Stimulated activated memory B cell treated with anti-CD40 and anti-IgM and Interleukin-4, amounts not matched to agents 10 μg/mL and 1 μg/mL and 100 μg/mL, for 72 hours (primary cell): ENCODE measurements at regions not wholly inside any gene's neighbourhood (a gene's known extent, or its start where the extent isn't known, plus 50 kb on each side); places are given as distances from the start of the nearest gene placed in this dataset.
A peak's percentile ranks its signal among the peaks of the same experiment; 100 is the strongest.
"Not testable (repeated sequence)": the region's sequence is repeated elsewhere in the genome, so short reads cannot be mapped to it uniquely, and the experiment has no call there.

ENCODE experiments used
- ATAC-seq: fragments of 150-1000 bp; cut with Tn5 transposase; 2 replicates; pipeline ENCODE4 v1.10.0; 2021
- H3K27ac Mint-ChIP-seq: one replicate; pipeline ENCODE4 v1.8.0; 2022; ENCODE audit warnings: mild to moderate bottlenecking, mixed read lengths
- H3K27me3 Mint-ChIP-seq: one replicate; pipeline ENCODE4 v1.8.0; 2022; ENCODE audit warnings: mixed read lengths
- H3K36me3 Mint-ChIP-seq: one replicate; pipeline ENCODE4 v1.8.0; 2022; ENCODE audit warnings: mixed read lengths
- H3K4me1 Mint-ChIP-seq: one replicate; pipeline ENCODE4 v1.8.0; 2022; ENCODE audit warnings: mixed read lengths
- H3K4me3 Mint-ChIP-seq: one replicate; pipeline ENCODE4 v1.8.0; 2022; ENCODE audit warnings: mild to moderate bottlenecking, moderate library complexity, mixed read lengths
- H3K9me3 Mint-ChIP-seq: one replicate; pipeline ENCODE4 v1.8.0; 2022; ENCODE audit warnings: mixed read lengths

DNA sequence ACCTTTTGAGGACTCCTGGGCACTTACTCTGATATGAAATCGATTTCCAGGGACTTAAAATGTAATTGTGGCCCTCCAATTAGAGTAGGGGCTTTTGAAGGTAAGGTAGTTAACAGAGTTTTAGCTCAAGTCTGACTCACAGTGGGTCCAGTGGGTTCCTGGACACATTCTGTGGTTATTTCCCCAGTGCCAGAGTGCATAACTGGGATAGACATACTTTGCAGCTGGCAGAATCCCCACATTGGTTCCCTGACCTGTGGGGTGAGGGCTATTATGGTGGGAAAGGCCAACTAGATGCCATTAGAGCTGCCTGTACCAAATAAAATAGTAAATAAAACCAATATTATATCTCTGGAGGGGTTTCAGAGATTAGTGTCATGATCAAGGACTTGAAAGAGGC lies 243.8 kb upstream of the EPHA7 start:
- Mint-ChIP-seq H3K4me3 (no peak overlapping the region), H3K27ac (no peak overlapping the region), H3K4me1 (no peaks in the 10 kb centered on the region), H3K27me3 (no peaks in the 10 kb centered on the region), H3K9me3 (peaks cover 3% of the 10 kb centered on the region), H3K36me3 (no peaks in the 10 kb centered on the region)
- no peak for ATAC-seq

DNA sequence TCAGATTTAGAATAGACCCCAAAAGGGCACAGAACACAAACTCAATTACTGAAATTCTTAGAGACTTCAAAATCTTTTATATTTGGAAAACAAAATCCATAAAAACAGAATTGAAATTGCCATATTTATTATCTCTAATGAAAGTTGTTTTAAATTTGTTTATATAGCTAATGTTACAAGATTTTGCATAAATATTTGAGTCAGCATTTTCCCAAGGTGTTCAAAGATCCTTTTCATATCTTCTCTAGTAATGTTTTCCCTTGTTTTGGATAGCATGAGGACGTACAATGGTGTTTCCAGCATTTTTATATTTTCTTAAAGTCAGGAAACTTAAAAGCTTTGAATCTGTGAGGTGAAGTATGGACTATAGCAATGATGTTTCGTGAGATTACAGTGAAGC lies 235.2 kb upstream of the EPHA7 start:
- ATAC-seq = no peak
- no peak overlapping the region for H3K27ac Mint-ChIP-seq
- no peaks in the 10 kb centered on the region for H3K4me1 Mint-ChIP-seq
- peaks cover 8% of the 10 kb centered on the region for H3K9me3 Mint-ChIP-seq
- no peaks in the 10 kb centered on the region for H3K36me3 Mint-ChIP-seq
- no peaks in the 10 kb centered on the region for H3K27me3 Mint-ChIP-seq
- no peak overlapping the region for H3K4me3 Mint-ChIP-seq

DNA sequence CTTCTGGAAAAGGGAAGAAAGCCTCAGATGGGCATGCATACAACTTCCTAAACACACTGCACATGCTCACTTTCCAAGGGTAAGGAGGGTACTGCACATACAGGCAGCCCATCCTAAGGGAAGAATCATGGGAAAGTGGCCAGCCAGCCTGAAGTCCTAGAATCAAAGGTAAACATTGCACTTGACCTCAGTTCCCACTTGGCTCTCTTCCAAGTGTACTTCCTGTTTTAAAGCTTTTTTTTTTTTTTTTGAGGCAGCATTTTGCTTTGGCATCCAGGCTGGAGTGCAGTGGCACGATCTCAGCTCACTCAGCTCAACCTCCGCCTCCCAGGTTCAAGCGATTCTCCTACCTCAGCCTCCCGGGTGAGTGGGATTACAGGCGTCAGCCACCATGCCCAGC lies 225.3 kb upstream of the EPHA7 start:
- Mint-ChIP-seq H3K4me3 (no peak overlapping the region), H3K27ac (no peak overlapping the region), H3K4me1 (no peaks in the 10 kb centered on the region), H3K27me3 (no peaks in the 10 kb centered on the region), H3K36me3 (no peaks in the 10 kb centered on the region), H3K9me3 (peaks cover 5% of the 10 kb centered on the region)
- ATAC-seq = no peak

DNA sequence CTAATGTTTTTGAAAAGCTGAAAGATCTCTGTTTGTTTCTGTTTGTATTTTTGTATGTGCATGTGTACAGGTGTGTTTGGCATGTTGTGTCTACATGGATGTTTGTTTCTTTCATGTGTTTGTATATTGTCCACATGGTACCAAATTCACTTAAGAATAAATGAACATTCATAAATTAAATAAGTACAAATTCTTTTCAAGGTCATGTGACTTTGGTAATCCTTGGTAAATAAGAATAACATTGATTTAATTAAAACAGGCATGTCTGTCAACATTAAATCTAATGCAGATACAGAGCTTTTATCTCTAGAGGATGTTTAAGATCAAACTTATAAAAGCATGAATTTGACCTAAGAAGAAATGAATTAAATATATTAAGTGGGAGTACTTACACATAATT lies 219.8 kb upstream of the EPHA7 start:
- no peak overlapping the region for H3K4me3 Mint-ChIP-seq
- peaks cover 5% of the 10 kb centered on the region for H3K9me3 Mint-ChIP-seq
- no peak overlapping the region for H3K27ac Mint-ChIP-seq
- no peaks in the 10 kb centered on the region for H3K27me3 Mint-ChIP-seq
- H3K4me1 Mint-ChIP-seq = no peaks in the 10 kb centered on the region
- ATAC-seq = no peak
- H3K36me3 Mint-ChIP-seq = no peaks in the 10 kb centered on the region

DNA sequence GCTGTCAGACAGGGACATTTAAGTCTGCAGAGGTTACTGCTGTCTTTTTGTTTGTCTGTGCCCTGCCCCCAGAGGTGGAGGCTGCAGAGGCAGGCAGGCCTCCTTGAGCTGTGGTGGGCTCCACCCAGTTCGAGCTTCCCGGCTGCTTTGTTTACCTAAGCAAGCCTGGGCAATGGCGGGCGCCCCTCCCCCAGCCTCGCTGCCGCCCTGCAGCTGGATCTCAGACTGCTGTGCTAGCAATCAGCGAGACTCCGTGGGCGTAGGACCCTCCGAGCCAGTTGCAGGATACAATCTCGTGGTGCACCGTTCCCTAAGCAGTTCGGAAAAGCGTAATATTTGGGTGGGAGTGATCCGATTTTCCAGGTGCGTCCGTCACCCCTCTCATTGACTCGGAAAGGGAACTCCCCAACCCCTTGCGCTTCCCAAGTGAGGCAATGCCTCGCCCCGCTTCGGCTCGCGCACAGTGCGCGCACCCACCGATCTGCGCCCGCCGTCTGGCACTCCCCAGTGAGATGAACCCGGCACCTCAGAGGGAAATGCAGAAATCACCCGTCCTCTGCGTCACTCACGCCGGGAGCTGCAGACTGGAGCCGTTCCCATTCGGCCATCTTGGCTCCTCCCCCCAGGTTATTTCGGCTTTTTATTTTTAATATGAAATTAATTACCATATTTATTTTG lies 217.8 kb upstream of the EPHA7 start:
- not testable (repeated sequence) for H3K4me1 Mint-ChIP-seq, H3K27ac Mint-ChIP-seq, H3K27me3 Mint-ChIP-seq, H3K36me3 Mint-ChIP-seq, ATAC-seq, H3K9me3 Mint-ChIP-seq, H3K4me3 Mint-ChIP-seq

DNA sequence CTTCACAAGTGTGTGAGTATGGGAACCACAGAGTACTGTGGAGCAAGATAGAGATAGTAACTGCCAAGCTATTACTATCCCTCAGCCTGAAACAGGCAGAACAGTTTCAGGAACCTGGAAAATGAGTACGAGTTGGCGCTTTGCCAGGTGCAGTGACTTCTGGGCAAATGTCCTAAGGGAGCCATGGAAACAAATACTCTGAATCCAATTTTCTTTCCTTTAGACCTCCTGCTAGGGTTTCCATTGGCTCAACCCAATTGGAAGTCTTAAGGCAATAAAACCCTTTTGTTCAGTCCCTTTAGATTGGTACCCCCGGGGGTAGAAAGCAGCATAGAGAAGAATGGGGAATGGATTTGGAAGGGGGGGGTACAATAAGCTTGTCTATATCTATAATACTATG lies 205.0 kb upstream of the EPHA7 start:
- no peaks in the 10 kb centered on the region for H3K4me1 Mint-ChIP-seq
- no peaks in the 10 kb centered on the region for H3K36me3 Mint-ChIP-seq
- H3K4me3 Mint-ChIP-seq = no peak overlapping the region
- no peaks in the 10 kb centered on the region for H3K27me3 Mint-ChIP-seq
- H3K9me3 Mint-ChIP-seq = peaks cover 11% of the 10 kb centered on the region
- no peak overlapping the region for H3K27ac Mint-ChIP-seq
- ATAC-seq = no peak

DNA sequence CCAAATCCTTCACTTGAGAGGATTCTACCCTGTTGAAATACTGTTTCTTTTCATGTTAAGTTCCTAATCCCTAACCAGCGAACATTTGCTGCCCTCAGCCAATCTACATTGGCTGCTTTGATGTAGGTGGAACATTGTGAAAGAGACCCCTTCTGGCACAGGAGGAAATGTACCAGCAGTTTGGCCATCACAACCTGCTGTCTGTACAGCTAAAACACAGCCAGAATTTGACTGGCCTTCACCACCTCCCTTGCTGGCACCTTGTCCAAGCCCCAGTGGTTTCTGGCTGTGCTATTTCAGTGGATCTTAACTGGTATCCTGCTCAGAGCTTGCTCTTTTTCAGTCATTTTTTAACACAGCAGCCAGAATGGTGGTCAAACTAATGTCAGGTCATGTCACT lies 202.1 kb upstream of the EPHA7 start:
- ATAC-seq = peak; percentile 39
- Mint-ChIP-seq H3K9me3 (peaks cover 8% of the 10 kb centered on the region), H3K27me3 (no peaks in the 10 kb centered on the region), H3K4me3 (no peak overlapping the region), H3K4me1 (no peaks in the 10 kb centered on the region), H3K36me3 (no peaks in the 10 kb centered on the region), H3K27ac (no peak overlapping the region)

DNA sequence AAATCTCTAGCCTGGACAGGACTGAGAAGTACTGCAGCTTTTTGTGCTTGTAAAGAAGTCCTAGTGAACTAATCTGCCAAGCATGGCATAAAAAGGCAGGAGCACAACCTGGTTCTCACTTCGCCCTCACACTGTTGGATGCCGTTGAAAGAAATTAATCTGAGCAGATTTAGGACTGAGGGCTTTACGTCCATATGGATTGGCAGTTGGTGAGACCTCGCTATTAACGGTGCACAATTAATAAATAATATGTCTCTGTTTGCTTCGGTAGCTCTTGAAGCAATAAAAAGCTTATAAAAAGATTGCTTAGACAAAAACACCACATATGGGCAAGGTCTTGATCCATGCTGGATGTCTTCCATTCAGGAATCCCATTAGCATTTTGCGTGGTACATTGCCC lies 185.6 kb upstream of the EPHA7 start:
- Mint-ChIP-seq H3K27me3 (no peaks in the 10 kb centered on the region), H3K9me3 (peaks cover 3% of the 10 kb centered on the region), H3K27ac (no peak overlapping the region), H3K4me1 (no peaks in the 10 kb centered on the region), H3K36me3 (no peaks in the 10 kb centered on the region), H3K4me3 (no peak overlapping the region)
- ATAC-seq = no peak

DNA sequence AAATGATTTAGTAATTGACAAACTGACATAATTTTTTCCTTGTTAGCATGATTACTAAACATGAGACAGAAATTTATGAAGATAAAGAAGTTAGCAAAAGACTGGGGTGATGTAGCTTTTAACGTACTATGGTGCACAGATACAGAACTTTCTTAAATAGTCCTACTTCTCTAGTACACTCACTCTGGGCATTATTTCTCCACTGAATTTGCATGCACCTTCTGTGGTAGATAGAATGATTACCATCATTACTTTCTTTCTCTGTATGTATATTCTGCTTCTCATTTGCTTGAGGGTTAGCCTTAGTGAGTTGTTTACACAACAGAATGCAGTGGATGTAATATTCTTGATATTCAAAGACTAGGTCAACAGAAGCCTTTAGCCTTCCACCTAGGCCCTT lies 173.1 kb upstream of the EPHA7 start:
- Mint-ChIP-seq H3K4me1 (no peaks in the 10 kb centered on the region), H3K27ac (no peak overlapping the region), H3K27me3 (no peaks in the 10 kb centered on the region), H3K9me3 (peaks cover 14% of the 10 kb centered on the region), H3K4me3 (no peak overlapping the region), H3K36me3 (no peaks in the 10 kb centered on the region)
- no peak for ATAC-seq

DNA sequence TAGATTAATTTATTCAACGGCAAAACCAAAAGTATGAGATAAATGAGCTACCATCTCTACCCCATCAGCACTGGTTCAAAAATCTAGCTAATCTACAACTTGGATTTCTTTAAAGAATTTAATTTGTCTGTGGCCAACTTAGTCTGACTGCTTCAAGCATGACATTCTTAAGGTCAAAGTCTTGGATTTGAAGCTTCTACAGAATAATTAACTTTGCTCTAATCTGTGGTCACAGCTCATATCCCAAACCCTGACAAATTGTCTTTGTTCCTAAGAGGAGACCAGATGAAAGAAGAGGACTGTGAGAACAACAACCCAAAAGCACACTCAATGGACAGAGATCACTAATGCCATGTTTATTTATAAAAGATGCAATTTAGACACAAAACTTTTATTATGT lies 166.9 kb upstream of the EPHA7 start:
- Mint-ChIP-seq H3K4me3 (no peak overlapping the region), H3K36me3 (no peaks in the 10 kb centered on the region), H3K27ac (no peak overlapping the region), H3K4me1 (no peaks in the 10 kb centered on the region), H3K27me3 (no peaks in the 10 kb centered on the region), H3K9me3 (peaks cover 9% of the 10 kb centered on the region)
- ATAC-seq = no peak

DNA sequence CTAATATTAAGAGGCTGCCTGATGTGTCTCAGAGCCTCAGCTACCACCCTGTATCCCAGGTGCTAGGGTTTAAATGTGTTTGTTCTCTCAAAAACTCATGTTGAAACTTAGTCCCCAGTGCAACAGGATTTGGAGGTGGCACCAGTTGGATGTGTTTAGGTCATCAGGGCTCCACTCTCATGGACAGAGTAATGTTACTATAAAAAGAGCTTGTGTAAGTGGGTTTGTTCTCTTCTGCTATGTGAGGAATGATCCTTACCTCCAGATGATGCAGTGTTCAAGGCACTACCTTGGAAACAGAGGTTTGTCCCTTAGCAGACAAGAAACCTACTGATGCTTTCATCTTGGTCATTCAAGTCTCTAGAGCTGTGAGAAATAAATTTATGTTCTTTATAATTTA lies 164.9 kb upstream of the EPHA7 start:
- no peak for ATAC-seq
- no peaks in the 10 kb centered on the region for H3K27me3 Mint-ChIP-seq
- H3K27ac Mint-ChIP-seq = no peak overlapping the region
- H3K4me1 Mint-ChIP-seq = no peaks in the 10 kb centered on the region
- H3K9me3 Mint-ChIP-seq = peaks cover 5% of the 10 kb centered on the region
- H3K36me3 Mint-ChIP-seq = no peaks in the 10 kb centered on the region
- no peak overlapping the region for H3K4me3 Mint-ChIP-seq

DNA sequence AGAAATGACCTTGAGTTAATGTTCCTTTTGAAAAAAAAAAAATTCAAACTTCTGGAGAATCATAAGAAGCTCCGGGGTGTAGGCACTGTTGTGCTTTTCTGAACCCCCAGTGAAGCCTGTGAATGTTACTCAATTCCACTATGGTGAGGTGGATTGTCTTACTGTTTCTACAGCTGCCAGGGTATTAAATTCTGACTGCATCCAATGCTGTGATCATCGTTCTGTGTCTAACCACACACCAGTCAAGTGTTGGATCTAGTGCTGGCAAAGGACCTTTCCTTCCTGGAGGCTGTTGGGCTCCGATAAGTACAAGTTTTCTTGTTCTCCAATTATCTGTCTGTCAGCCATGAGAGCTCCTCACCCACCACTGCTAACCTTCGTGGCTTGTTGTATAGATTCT lies 162.0 kb upstream of the EPHA7 start:
- Mint-ChIP-seq H3K4me1 (no peaks in the 10 kb centered on the region), H3K9me3 (peaks cover 2% of the 10 kb centered on the region), H3K36me3 (no peaks in the 10 kb centered on the region), H3K27ac (no peak overlapping the region), H3K4me3 (no peak overlapping the region), H3K27me3 (no peaks in the 10 kb centered on the region)
- no peak for ATAC-seq

DNA sequence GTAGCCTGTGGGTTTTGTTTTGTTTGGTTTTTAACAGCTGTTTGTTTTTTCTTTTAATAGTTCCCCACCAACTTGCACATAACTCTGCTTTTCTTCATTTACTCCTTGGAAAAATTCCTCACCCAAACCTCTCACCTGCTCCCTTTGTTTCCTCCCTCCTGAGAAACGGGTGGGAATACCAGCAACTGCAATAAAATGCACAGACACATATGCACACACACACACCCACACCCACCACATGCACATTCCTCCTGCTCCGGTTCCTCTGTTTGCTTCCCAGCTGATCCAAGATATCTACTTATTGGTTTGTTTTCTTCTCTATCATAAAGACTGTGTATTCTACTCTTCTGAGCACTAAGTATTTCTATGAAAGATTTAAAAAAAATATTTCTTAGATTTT lies 161.1 kb upstream of the EPHA7 start:
- ATAC-seq = no peak
- no peak overlapping the region for H3K27ac Mint-ChIP-seq
- no peaks in the 10 kb centered on the region for H3K27me3 Mint-ChIP-seq
- no peak overlapping the region for H3K4me3 Mint-ChIP-seq
- H3K9me3 Mint-ChIP-seq = no peaks in the 10 kb centered on the region
- H3K36me3 Mint-ChIP-seq = no peaks in the 10 kb centered on the region
- no peaks in the 10 kb centered on the region for H3K4me1 Mint-ChIP-seq

DNA sequence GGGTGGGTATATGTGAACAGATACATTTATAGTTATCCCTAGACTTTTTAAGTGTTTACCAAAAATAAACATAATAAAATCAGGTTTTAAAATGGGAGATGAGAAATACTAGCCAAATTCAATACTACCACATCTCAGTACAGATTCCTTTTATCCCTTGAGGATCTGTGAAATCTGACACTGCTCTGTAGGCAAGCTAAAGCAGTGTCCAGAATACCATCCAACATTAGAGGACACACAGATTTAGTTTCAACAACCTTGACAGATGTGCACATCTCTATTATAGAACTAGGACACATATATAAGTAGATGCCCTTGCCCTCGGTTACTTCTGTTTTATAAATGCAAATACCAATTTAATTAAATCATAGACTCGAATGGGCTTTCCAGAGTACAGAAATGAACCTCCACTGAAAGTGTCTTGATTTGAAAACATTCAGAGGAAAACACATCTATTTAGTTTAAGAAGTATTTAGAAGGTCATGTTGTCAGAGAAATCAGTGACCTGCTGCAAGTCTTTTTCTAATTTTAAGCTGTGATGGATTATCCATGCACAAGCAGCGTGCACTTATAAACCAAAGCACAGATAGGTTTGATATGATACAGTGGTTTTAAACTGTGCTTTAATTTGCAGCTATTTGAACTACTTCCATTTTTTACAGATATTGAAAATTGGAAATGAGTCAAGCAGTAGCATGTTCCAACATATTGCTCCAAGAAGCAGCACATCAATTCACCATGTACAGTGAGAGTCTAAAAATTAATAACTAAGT lies 156.3 kb upstream of the EPHA7 start:
- Mint-ChIP-seq H3K27ac (no peak overlapping the region), H3K9me3 (no peaks in the 10 kb centered on the region), H3K4me1 (no peaks in the 10 kb centered on the region), H3K36me3 (no peaks in the 10 kb centered on the region), H3K27me3 (no peaks in the 10 kb centered on the region), H3K4me3 (no peak overlapping the region)
- no peak for ATAC-seq

DNA sequence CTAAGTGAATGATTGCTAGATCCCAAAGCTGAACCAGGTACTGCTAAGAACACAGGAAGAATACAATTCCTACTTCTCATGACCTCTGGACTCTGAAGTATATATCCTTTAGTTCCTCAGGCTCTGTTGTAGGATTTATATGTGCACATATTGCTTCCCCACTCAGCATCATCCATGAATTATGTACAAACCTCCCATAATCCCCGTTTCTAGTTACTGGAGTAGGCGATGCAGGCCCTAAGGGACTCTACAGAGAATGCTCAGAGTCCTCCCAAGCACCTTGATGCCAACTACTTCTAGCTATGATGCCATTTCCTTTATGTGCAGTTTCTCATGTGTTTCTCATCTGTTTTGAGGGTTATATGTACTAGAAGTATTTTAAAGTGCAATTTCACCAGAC lies 154.9 kb upstream of the EPHA7 start:
- no peaks in the 10 kb centered on the region for H3K27me3 Mint-ChIP-seq
- H3K9me3 Mint-ChIP-seq = no peaks in the 10 kb centered on the region
- H3K27ac Mint-ChIP-seq = no peak overlapping the region
- H3K36me3 Mint-ChIP-seq = no peaks in the 10 kb centered on the region
- ATAC-seq = no peak
- no peak overlapping the region for H3K4me3 Mint-ChIP-seq
- H3K4me1 Mint-ChIP-seq = no peaks in the 10 kb centered on the region

DNA sequence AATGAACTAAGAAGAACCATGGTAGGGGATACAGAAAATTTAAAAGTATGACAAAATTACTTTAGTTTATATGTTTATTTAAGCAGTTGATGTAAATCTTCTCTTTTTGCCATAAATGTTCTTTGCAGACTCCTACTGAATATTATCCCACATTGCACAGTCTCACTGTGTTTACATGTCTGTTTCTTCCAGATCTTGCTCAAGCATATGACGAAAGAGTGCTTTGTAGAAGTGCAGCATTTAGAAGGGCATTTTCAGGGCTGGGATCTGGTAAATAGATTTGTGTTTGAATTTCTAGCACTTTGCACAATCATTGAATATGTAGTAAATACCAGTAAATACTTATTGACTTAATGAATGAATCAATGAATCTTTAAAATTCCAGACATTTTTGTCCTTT lies 152.0 kb upstream of the EPHA7 start:
- H3K27me3 Mint-ChIP-seq = no peaks in the 10 kb centered on the region
- peaks cover 3% of the 10 kb centered on the region for H3K9me3 Mint-ChIP-seq
- no peak overlapping the region for H3K27ac Mint-ChIP-seq
- H3K4me1 Mint-ChIP-seq = no peaks in the 10 kb centered on the region
- H3K4me3 Mint-ChIP-seq = no peak overlapping the region
- no peak for ATAC-seq
- no peaks in the 10 kb centered on the region for H3K36me3 Mint-ChIP-seq
